ENCODE measurements at regions not wholly inside any gene's neighbourhood (a gene's known extent, or its start where the extent isn't known, plus 50 kb on each side); places are given as distances from the start of the nearest gene placed in this dataset.

GRCh38 chr21:35333831-35334618 is 284.9 kb upstream of the RUNX1 start:
- Histone ChIP-seq H3K27me3 (no peaks in the 10 kb centered on the region), H3K36me3 (no peaks in the 10 kb centered on the region), H3K9me3 (no peaks in the 10 kb centered on the region), H3K27ac (no peak overlapping the region), H3K4me3 (no peak overlapping the region), H3K4me1 (no peaks in the 10 kb centered on the region)
- WGBS, 2 donors: 73 to 81% methylated on average over 9 of the region's 9 CpGs
- ATAC-seq (ENCODE audit: low FRiP score in 2 of 2) (peak; percentile 22 to 67), DNase-seq (peak; percentile 10 to 35)
- TF ChIP-seq POLR2A (IDR thresholded peaks at IDR 0.05) (no peak), CTCF (IDR thresholded peaks at IDR 0.05) (no peak), POLR2AphosphoS5 (IDR thresholded peaks at IDR 0.05) (no peak), EP300 (IDR thresholded peaks at IDR 0.05) (no peak)

GRCh38 chr21:35332841-35333426 is 283.8 kb upstream of the RUNX1 start:
- Histone ChIP-seq H3K4me3 (no peak overlapping the region), H3K27ac (no peak overlapping the region), H3K27me3 (no peaks in the 10 kb centered on the region), H3K9me3 (no peaks in the 10 kb centered on the region), H3K36me3 (no peaks in the 10 kb centered on the region), H3K4me1 (no peaks in the 10 kb centered on the region)
- 59 to 63% methylated on average over 5 of the region's 5 CpGs for WGBS, 2 donors
- no peak for ATAC-seq (ENCODE audit: low FRiP score in 2 of 2)
- DNase-seq: no peak
- TF ChIP-seq POLR2A (IDR thresholded peaks at IDR 0.05): no peak
- TF ChIP-seq CTCF (IDR thresholded peaks at IDR 0.05): no peak
- no peak for TF ChIP-seq POLR2AphosphoS5 (IDR thresholded peaks at IDR 0.05)
- TF ChIP-seq EP300 (IDR thresholded peaks at IDR 0.05): no peak

DNA sequence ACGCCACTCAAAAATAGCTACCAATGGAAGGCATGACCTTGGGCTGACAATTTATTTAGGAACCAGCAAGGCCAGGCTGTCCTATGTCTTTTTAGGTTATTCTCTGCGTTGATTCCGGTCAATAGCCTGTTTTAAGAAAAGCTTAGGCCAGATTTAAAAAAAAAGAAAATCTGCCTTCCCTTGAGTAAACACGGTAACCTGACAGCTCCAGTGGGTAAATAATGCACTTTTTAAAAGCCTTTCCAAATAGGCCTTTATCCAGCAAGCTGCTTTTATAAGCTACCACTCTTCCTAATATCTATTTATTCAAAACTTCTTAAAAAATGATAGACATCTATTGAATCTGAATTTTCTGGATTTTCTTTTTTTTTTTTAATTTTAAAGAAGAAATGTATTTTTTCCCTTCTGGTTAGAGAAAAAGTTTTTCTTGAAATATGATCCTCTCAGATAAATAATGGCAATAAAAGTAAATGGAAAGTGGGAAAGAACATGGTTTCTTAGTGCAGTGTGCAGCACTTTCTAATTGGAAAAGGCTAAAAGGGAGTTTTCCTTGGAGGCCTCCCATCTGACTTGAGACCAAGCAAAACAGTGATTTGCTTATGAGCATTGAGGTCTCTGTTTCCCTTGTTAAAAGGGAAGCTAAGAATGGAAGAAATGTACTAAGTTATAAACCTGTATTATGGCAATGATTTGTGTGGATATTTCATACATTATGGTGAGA is 281.0 kb upstream of the RUNX1 start:
- Histone ChIP-seq H3K4me3 (no peak overlapping the region), H3K27ac (no peak overlapping the region), H3K9me3 (no peaks in the 10 kb centered on the region), H3K27me3 (no peaks in the 10 kb centered on the region), H3K36me3 (no peaks in the 10 kb centered on the region), H3K4me1 (no peaks in the 10 kb centered on the region)
- 82 to 84% methylated on average over 4 of the region's 4 CpGs for WGBS, 2 donors
- DNase-seq (no peak), ATAC-seq (ENCODE audit: low FRiP score in 2 of 2) (no peak)
- no peak for TF ChIP-seq CTCF (IDR thresholded peaks at IDR 0.05)
- no peak for TF ChIP-seq POLR2AphosphoS5 (IDR thresholded peaks at IDR 0.05)
- no peak for TF ChIP-seq POLR2A (IDR thresholded peaks at IDR 0.05)
- TF ChIP-seq EP300 (IDR thresholded peaks at IDR 0.05): no peak

DNA sequence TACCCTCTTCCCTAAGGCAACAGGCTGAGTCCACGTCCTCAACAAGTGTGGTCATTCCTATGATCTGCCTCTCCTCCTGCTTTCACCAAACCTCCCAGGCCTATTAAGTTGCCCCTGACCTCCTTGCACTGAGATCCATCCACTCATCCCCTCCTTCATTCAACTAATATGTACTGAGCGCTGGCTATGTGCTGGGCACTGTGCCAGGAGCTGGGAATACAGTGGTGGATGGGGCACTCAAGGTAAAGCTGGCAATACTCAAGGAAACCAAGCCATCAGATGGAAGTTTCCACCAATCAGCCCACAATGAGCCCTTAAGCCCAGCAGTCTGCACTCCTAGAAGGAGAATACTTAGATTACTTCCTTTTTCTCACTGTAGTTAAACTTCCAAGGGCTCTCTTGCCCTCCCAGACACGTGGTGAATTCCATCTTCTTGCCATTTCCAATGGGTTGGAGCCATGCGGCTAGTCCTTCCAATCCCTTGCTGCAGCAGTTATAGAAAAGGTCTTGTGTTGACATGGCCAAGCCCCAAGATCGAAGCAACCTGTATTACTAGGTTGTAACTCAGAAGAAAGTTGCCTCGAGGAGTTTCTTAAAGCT is 279.9 kb upstream of the RUNX1 start:
- no peak for DNase-seq
- H3K27ac ChIP-seq: no peak overlapping the region
- H3K4me3 ChIP-seq: no peak overlapping the region
- WGBS, 2 donors: 65 to 75% methylated on average over 6 of the region's 6 CpGs
- TF ChIP-seq POLR2A (IDR thresholded peaks at IDR 0.05): no peak
- TF ChIP-seq CTCF (IDR thresholded peaks at IDR 0.05): no peak
- no peak for TF ChIP-seq POLR2AphosphoS5 (IDR thresholded peaks at IDR 0.05)
- TF ChIP-seq EP300 (IDR thresholded peaks at IDR 0.05): no peak
- no peaks in the 10 kb centered on the region for H3K27me3 ChIP-seq
- H3K4me1 ChIP-seq: peaks cover 0 to 5% (median 0%) of the 10 kb centered on the region in 4 donors
- no peaks in the 10 kb centered on the region for H3K36me3 ChIP-seq
- ATAC-seq (ENCODE audit: low FRiP score in 2 of 2): no peak
- no peaks in the 10 kb centered on the region for H3K9me3 ChIP-seq

Measured in upper lobe of left lung (tissue), 6 donors.